Body of pancreas (tissue), 4 donors: ENCODE measurements at regions not wholly inside any gene's neighbourhood (a gene's known extent, or its start where the extent isn't known, plus 50 kb on each side); places are given as distances from the start of the nearest gene placed in this dataset.

Experiments
- ATAC-seq: fragments of 150-250 bp; one replicate; pipeline ENCODE4 v1.9.1; 2016
- DNase-seq, 4 donors: peaks; one replicate each; pipeline ENCODE4 v3.0.0-alpha.2; 2019
- H3K27ac ChIP-seq, 4 donors: fragments of 200-600 bp; sonication (generic); 1 replicate in 3 of 4; 2 replicates in 1 of 4; pipeline versions ENCODE4 v1.5.1 to v1.6.1; 2016 to 2019; ENCODE audit warnings: mild to moderate bottlenecking in 1 of 4, mixed read lengths in 1 of 4, moderate library complexity in 1 of 4
- H3K27me3 ChIP-seq, 2 donors: fragments of 200-600 bp; sonication (generic); one replicate each; pipeline ENCODE4 v1.6.0; 2016; ENCODE audit warnings: mild to moderate bottlenecking in 1 of 2
- H3K36me3 ChIP-seq, 2 donors: fragments of 200-600 bp; sonication (generic); replicated peaks in 1 of 2; 2 replicates each; pipeline ENCODE4 v1.5.1; 2016; ENCODE audit warnings: low read depth in 2 of 2; ENCODE audit not compliant: insufficient read depth in 1 of 2
- H3K4me1 ChIP-seq: fragments of 200-600 bp; sonication (generic); one replicate; pipeline ENCODE4 v1.6.0; 2016
- H3K4me3 ChIP-seq, 2 donors: fragments of 200-600 bp; sonication (generic); 1 replicate in 1 of 2; 2 replicates in 1 of 2; pipeline ENCODE4 v1.5.1; 2016 to 2019
- H3K9me3 ChIP-seq, 3 donors: fragments of 200-600 bp; sonication (generic); 1 replicate in 2 of 3; 2 replicates in 1 of 3; pipeline ENCODE4 v1.5.1; 2016
- POLR2A ChIP-seq, 3 donors: fragments of 450-650 bp; IDR thresholded peaks; one replicate each; pipeline ENCODE4 v1.6.1; 2016; ENCODE audit warnings: antibody characterized with exemption in 3 of 3, mild to moderate bottlenecking in 2 of 3
- WGBS, 2 donors: methylation state at CpG; one replicate each; pipeline ENCODE4 v1.1.5; 2017; 5-methylcytosine and 5-hydroxymethylcytosine counted together
- intact Hi-C: fragments of 100-400 bp; cut with DNase I; formaldehyde crosslinking; loops from one replicate; pipeline ENCODE4 v1.15.1; 2023
- TF ChIP-seq, protein P1 (sequence below), 7 experiments: fragments of 450-650 bp in 4 of 7; fragments of 200-600 bp in 3 of 7; sonication (generic) in 3 of 7; IDR thresholded peaks; one replicate each; pipeline ENCODE4 v1.5.1; 2016 to 2019; ENCODE audit warnings: antibody characterized with exemption in 7 of 7

DNA sequence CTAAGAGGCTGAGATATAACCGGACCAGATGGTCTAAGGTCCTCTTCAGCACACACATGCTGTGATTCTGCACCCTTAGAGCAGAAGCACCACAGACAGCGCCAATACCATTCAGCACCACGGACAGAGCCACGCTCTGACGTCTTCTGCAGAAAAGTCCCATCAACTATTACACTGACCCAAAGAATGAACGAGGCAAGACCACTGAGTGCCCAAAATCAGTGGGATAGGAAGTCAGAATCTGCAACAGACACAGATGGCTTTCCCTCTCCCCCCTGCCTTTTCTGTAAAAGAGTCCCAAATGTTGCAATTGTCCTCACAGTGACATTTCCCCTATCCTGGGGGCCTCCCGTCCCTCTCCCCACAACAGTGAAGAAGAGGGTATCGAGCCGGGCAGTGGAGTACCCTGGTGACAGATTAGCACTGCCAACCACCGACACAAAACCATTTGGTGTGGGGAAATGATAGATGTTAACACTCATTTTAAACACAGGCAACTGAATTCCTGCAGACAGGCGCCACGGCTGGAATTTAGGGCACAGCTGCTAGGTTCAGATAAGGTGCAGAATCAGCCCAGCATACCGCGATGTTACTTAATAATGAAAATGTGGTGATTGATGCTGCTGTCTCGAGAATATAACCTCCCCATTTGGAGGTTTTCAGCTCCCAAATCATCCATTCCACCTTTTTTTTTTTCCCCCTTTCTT, 66.6 kb upstream of the CTNNBL1 start:
- Histone ChIP-seq H3K9me3 (no peaks in the 10 kb centered on the region), H3K4me1 (no peaks in the 10 kb centered on the region), H3K27me3 (no peaks in the 10 kb centered on the region), H3K4me3 (no peak overlapping the region), H3K36me3 (no peaks in the 10 kb centered on the region), H3K27ac (no peak overlapping the region)
- WGBS, 2 donors, result 25 to 36% methylated on average over 13 to 15 of the region's 15 CpGs
- TF ChIP-seq POLR2A (IDR thresholded peaks at IDR 0.05), result no peak
- TF ChIP-seq, protein P1, sequence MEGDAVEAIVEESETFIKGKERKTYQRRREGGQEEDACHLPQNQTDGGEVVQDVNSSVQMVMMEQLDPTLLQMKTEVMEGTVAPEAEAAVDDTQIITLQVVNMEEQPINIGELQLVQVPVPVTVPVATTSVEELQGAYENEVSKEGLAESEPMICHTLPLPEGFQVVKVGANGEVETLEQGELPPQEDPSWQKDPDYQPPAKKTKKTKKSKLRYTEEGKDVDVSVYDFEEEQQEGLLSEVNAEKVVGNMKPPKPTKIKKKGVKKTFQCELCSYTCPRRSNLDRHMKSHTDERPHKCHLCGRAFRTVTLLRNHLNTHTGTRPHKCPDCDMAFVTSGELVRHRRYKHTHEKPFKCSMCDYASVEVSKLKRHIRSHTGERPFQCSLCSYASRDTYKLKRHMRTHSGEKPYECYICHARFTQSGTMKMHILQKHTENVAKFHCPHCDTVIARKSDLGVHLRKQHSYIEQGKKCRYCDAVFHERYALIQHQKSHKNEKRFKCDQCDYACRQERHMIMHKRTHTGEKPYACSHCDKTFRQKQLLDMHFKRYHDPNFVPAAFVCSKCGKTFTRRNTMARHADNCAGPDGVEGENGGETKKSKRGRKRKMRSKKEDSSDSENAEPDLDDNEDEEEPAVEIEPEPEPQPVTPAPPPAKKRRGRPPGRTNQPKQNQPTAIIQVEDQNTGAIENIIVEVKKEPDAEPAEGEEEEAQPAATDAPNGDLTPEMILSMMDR (IDR thresholded peaks at IDR 0.05), result no peak
- intact Hi-C loops, result no loop called here
- no peak for ATAC-seq
- DNase-seq, result peak; percentile 4 to 39 (median 21)

DNA sequence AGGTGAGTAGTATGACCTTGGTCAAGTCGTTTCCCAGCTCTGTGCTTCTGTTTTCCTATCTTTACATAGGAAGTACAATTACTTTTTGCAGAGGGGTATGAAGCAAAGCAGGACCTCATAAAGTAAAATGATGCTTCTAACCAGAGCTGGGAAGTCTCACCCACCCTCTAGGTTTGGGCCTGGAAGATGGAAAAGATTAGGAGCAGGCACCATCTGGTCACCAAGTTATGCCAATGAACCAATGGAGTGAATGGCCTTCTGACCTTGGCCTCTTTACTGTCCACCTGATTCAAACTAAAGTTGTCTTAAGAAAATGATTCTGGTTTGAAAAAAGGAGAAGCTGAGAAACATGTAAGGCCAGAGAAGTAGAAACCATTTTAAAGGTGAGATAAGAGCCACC, 68.9 kb upstream of the CTNNBL1 start:
- no peak for ATAC-seq
- Histone ChIP-seq H3K27me3 (no peaks in the 10 kb centered on the region), H3K4me3 (no peak overlapping the region), H3K9me3 (no peaks in the 10 kb centered on the region), H3K36me3 (no peaks in the 10 kb centered on the region), H3K4me1 (no peaks in the 10 kb centered on the region), H3K27ac (no peak overlapping the region)
- DNase-seq, result no peak
- 4 to 7% methylated on average over 1 of the region's 1 CpG for WGBS, 2 donors
- no peak for TF ChIP-seq POLR2A (IDR thresholded peaks at IDR 0.05)
- TF ChIP-seq, protein P1 (IDR thresholded peaks at IDR 0.05), result no peak
- intact Hi-C loops, result no loop called here

DNA sequence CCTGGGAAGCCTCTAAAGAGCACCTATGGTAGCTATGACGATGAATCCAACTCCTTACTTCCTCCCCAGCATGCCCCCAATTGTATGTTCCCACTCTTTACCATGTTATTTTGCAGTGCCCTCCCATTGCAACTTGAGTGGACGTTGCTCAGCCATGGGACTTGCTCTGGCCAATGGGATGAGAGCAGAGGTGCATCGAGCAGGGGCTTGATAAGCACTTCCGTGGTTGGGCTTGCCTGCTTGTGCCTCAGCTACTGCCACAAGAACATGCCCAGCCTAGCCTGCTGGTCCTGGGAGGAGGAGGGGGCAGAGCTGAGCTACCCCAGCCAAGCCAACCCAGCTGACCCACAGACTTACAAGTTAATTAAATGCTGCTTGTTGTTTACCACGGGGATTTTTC, 71.1 kb upstream of the CTNNBL1 start:
- ATAC-seq (no peak), DNase-seq (no peak)
- 10 to 24% methylated on average over 5 of the region's 5 CpGs for WGBS, 2 donors
- Histone ChIP-seq H3K4me1 (no peaks in the 10 kb centered on the region), H3K27me3 (no peaks in the 10 kb centered on the region), H3K36me3 (no peaks in the 10 kb centered on the region), H3K9me3 (no peaks in the 10 kb centered on the region), H3K4me3 (no peak overlapping the region), H3K27ac (no peak overlapping the region)
- intact Hi-C loops, result no loop called here
- TF ChIP-seq POLR2A (IDR thresholded peaks at IDR 0.05), result no peak
- TF ChIP-seq, protein P1 (IDR thresholded peaks at IDR 0.05), result no peak

DNA sequence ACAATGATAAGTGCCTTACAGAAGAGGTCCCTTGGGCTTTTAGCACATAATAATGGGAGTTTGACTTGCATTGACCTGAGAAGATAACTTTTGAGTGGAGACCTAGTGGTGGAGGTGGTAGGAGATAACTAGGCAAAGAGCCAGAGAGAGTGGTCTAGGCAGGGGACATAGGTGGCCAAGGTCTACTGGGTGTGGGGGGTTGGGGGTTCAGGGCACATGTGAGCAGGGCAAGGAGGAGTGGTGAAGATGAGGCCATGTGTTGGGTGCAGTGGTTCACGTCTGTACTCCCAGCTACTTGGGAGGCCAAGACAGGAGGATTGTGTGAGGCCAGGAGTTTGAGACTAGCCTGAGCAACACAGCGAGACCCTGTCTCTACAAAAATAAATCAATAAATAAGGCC, 74.3 kb upstream of the CTNNBL1 start:
- no peak overlapping the region for H3K4me3 ChIP-seq
- TF ChIP-seq, protein P1 (IDR thresholded peaks at IDR 0.05), result no peak
- no peak for TF ChIP-seq POLR2A (IDR thresholded peaks at IDR 0.05)
- WGBS, 2 donors, result 59 to 64% methylated on average over 2 of the region's 2 CpGs
- no peaks in the 10 kb centered on the region for H3K4me1 ChIP-seq
- intact Hi-C loops, result no loop called here
- no peaks in the 10 kb centered on the region for H3K36me3 ChIP-seq
- no peak for DNase-seq
- H3K9me3 ChIP-seq, result no peaks in the 10 kb centered on the region
- H3K27ac ChIP-seq, result no peak overlapping the region
- no peak for ATAC-seq
- no peaks in the 10 kb centered on the region for H3K27me3 ChIP-seq

DNA sequence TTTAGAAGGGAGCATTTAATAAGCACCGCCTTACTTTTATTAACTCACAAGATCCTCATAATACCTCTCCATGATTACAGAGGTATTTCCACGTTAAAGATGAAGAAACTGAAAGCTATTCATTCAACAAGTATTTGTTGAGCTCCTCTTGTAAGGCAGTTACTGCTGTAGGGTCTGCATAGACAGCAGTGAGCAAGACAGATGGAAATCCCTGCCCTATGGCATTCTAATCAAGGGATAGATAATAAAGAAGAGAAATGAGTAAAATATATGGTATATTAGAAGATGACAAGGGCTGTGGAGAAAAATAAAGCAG, 77.8 kb upstream of the CTNNBL1 start:
- H3K27ac ChIP-seq, result no peak overlapping the region
- TF ChIP-seq POLR2A (IDR thresholded peaks at IDR 0.05), result no peak
- TF ChIP-seq, protein P1 (IDR thresholded peaks at IDR 0.05), result peak in 1 of 7 experiments; percentile 1
- no peaks in the 10 kb centered on the region for H3K27me3 ChIP-seq
- no peaks in the 10 kb centered on the region for H3K9me3 ChIP-seq
- DNase-seq (no peak), ATAC-seq (no peak)
- H3K4me1 ChIP-seq, result no peaks in the 10 kb centered on the region
- 3 to 5% methylated on average over 2 of the region's 2 CpGs for WGBS, 2 donors
- intact Hi-C loops, result no loop called here
- H3K4me3 ChIP-seq, result no peak overlapping the region
- H3K36me3 ChIP-seq, result no peaks in the 10 kb centered on the region
